Neuronal stem cell (in vitro differentiated cells): ENCODE measurements at regions not wholly inside any gene's neighbourhood (a gene's known extent, or its start where the extent isn't known, plus 50 kb on each side); places are given as distances from the start of the nearest gene placed in this dataset.

Experiments used
- DNase-seq: peaks from one replicate; pipeline ENCODE4 v3.0.0-alpha.2; 2013; ENCODE audit warnings: low spot score
- H2AFZ ChIP-seq: one replicate; pipeline ENCODE4 v1.6.1; 2013; ENCODE audit warnings: mild to moderate bottlenecking, low read length, inconsistent platforms
- H2AK5ac ChIP-seq: 2 replicates; pipeline ENCODE4 v1.6.1; 2013; ENCODE audit warnings: low read depth, mild to moderate bottlenecking, inconsistent platforms, low read length, moderate library complexity, mixed read lengths
- H2BK120ac ChIP-seq: 2 replicates; pipeline ENCODE4 v1.6.1; 2013; ENCODE audit warnings: low read depth, mild to moderate bottlenecking, inconsistent platforms, low read length, moderate library complexity, mixed read lengths
- H2BK12ac ChIP-seq: one replicate; pipeline ENCODE4 v1.6.1; 2013; ENCODE audit warnings: low read length, inconsistent platforms
- H2BK15ac ChIP-seq: 2 replicates; pipeline ENCODE4 v1.6.1; 2013; ENCODE audit warnings: mild to moderate bottlenecking, low read length, inconsistent platforms, mixed read lengths
- H2BK5ac ChIP-seq: one replicate; pipeline ENCODE4 v1.6.1; 2013; ENCODE audit warnings: inconsistent platforms, mild to moderate bottlenecking, low read length, moderate library complexity
- H3K14ac ChIP-seq: one replicate; pipeline ENCODE4 v1.6.1; 2013; ENCODE audit warnings: low read length, inconsistent platforms
- H3K18ac ChIP-seq: 2 replicates; pipeline ENCODE4 v1.6.1; 2013; ENCODE audit warnings: low read length, inconsistent platforms
- H3K23ac ChIP-seq: 2 replicates; pipeline ENCODE4 v1.6.1; 2013; ENCODE audit warnings: low read depth, mild to moderate bottlenecking, mixed read lengths, low read length, inconsistent platforms; ENCODE audit not compliant: poor library complexity
- H3K27ac ChIP-seq: replicated peaks from 3 replicates; pipeline ENCODE4 v1.5.1; 2013; ENCODE audit warnings: low read length, inconsistent platforms
- H3K27me3 ChIP-seq, 3 experiments: 2 replicates each; pipeline ENCODE4 v1.6.1; 2013; ENCODE audit warnings: low read length in 3 of 3, mild to moderate bottlenecking in 2 of 3, inconsistent platforms in 1 of 3, low read depth in 1 of 3, mixed read lengths in 1 of 3, moderate library complexity in 1 of 3; ENCODE audit not compliant: control insufficient read depth in 3 of 3, insufficient read depth in 3 of 3
- H3K36me3 ChIP-seq, 2 donors: replicated peaks in 1 of 2; 2 replicates each; pipeline ENCODE4 v1.6.1; 2013; ENCODE audit warnings: low read length in 2 of 2; ENCODE audit not compliant: control insufficient read depth in 2 of 2, insufficient read depth in 2 of 2
- H3K4ac ChIP-seq: 2 replicates; pipeline ENCODE4 v1.6.1; 2013; ENCODE audit warnings: inconsistent platforms, mild to moderate bottlenecking, low read length, moderate library complexity
- H3K4me1 ChIP-seq, 2 donors: 1 replicate in 1 of 2; 2 replicates in 1 of 2; pipeline ENCODE4 v1.6.1; 2013; ENCODE audit warnings: low read length in 2 of 2, low read depth in 1 of 2; ENCODE audit not compliant: control insufficient read depth in 2 of 2, insufficient read depth in 1 of 2
- H3K4me2 ChIP-seq: one replicate; pipeline ENCODE4 v1.6.1; 2013; ENCODE audit warnings: mild to moderate bottlenecking, low read length, inconsistent platforms; ENCODE audit not compliant: insufficient read depth, poor library complexity, severe bottlenecking
- H3K4me3 ChIP-seq, 2 donors: 2 replicates each; pipeline ENCODE4 v1.5.1; 2013; ENCODE audit warnings: low read length in 2 of 2, mild to moderate bottlenecking in 2 of 2, inconsistent platforms in 1 of 2, moderate library complexity in 1 of 2
- H3K79me1 ChIP-seq: one replicate; pipeline ENCODE4 v1.6.1; 2013; ENCODE audit warnings: low read depth, mild to moderate bottlenecking, inconsistent platforms, low read length, moderate library complexity
- H3K9ac ChIP-seq: one replicate; pipeline ENCODE4 v1.6.1; 2013; ENCODE audit warnings: mild to moderate bottlenecking, low read depth, low read length, inconsistent platforms; ENCODE audit not compliant: poor library complexity
- H3K9me3 ChIP-seq, 2 donors: replicated peaks in 1 of 2; 2 replicates each; pipeline versions ENCODE3 to v1.6.1; 2013; ENCODE audit warnings: low read length in 2 of 2, mild to moderate bottlenecking in 2 of 2, inconsistent platforms in 1 of 2, low read depth in 1 of 2, mixed read lengths in 1 of 2, moderate library complexity in 1 of 2; ENCODE audit not compliant: control insufficient read depth in 2 of 2, insufficient read depth in 1 of 2
- H4K8ac ChIP-seq: one replicate; pipeline ENCODE4 v1.6.1; 2013; ENCODE audit warnings: low read depth, mild to moderate bottlenecking, inconsistent platforms, low read length, moderate library complexity
- H4K91ac ChIP-seq: one replicate; pipeline ENCODE4 v1.6.1; 2013; ENCODE audit warnings: low read length, low read depth, mild to moderate bottlenecking, inconsistent platforms; ENCODE audit not compliant: poor library complexity
- WGBS, 2 donors: extraction: QIAGEN DNeasy Blood & Tissue Kit; methylation state at CpG; one replicate each; pipeline ENCODE4 v1.1.7; 2013; ENCODE audit warnings: missing lambda C conversion rate in 2 of 2, mixed read lengths in 1 of 2; ENCODE audit not compliant: insufficient read length in 2 of 2, insufficient replicate concordance in 1 of 2; ENCODE audit errors: extremely low coverage in 2 of 2; 5-methylcytosine and 5-hydroxymethylcytosine counted together

- Histone ChIP-seq H3K4me1 (peaks cover 0 to 6% of the 10 kb centered on the region in 2 donors), H2AFZ (peak overlapping the region; percentile 78), H3K9ac (no peak overlapping the region), H2BK5ac (no peak overlapping the region), H2BK12ac (no peak overlapping the region), H3K14ac (no peak overlapping the region), H3K36me3 (no peaks in the 10 kb centered on the region), H2BK15ac (no peak overlapping the region), H2AK5ac (no peak overlapping the region), H3K18ac (no peak overlapping the region), H3K9me3 (no peaks in the 10 kb centered on the region), H3K4ac (no peak overlapping the region), H4K91ac (no peak overlapping the region), H3K27ac (no peak overlapping the region), H3K23ac (no peak overlapping the region), H3K4me2 (no peak overlapping the region), H2BK120ac (no peak overlapping the region), H3K79me1 (no peaks in the 10 kb centered on the region), H3K27me3 (no peaks in the 10 kb centered on the region), H4K8ac (no peak overlapping the region), H3K4me3 (no peak overlapping the region)
- DNase-seq = no peak
- no CpG with 5 or more reads among the region's 4 CpGs for WGBS, 2 donors
Measured at GRCh38 chr4:60128888-60129287, 1071.2 kb upstream of the ADGRL3 start.

DNA sequence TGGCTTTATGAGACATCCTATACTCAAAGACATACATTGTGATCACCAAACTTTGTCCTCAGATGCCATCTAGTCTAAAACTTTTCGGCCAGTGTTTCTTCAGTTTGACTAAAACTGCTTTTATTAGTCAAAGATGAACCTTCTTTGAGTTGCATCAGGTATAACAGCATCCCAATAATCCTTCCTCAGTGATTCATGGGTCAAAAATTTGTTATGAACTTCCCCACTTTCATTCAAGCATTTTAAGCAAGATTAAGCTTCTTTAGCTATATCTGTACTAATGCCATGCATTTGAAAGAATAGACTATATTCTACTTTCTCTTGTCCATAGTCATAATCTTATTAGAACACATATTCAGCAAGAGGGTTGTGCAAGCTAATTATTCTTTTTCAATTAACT, 1070.4 kb upstream of the ADGRL3 start:
- Histone ChIP-seq H3K4me3 (no peak overlapping the region), H3K79me1 (no peaks in the 10 kb centered on the region), H3K9ac (no peak overlapping the region), H3K4me1 (peaks cover 0 to 6% of the 10 kb centered on the region in 2 donors), H3K18ac (no peak overlapping the region), H3K14ac (no peak overlapping the region), H3K36me3 (no peaks in the 10 kb centered on the region), H2BK5ac (no peak overlapping the region), H3K23ac (no peak overlapping the region), H3K27ac (no peak overlapping the region), H2AK5ac (no peak overlapping the region), H2AFZ (no peak overlapping the region), H3K4me2 (no peak overlapping the region), H3K27me3 (no peaks in the 10 kb centered on the region), H2BK12ac (no peak overlapping the region), H4K91ac (no peak overlapping the region), H4K8ac (no peak overlapping the region), H2BK120ac (no peak overlapping the region), H3K9me3 (no peaks in the 10 kb centered on the region), H3K4ac (no peak overlapping the region), H2BK15ac (no peak overlapping the region)
- DNase-seq = no peak
- WGBS, 2 donors = no CpG with 5 or more reads among the region's 1 CpG

DNA sequence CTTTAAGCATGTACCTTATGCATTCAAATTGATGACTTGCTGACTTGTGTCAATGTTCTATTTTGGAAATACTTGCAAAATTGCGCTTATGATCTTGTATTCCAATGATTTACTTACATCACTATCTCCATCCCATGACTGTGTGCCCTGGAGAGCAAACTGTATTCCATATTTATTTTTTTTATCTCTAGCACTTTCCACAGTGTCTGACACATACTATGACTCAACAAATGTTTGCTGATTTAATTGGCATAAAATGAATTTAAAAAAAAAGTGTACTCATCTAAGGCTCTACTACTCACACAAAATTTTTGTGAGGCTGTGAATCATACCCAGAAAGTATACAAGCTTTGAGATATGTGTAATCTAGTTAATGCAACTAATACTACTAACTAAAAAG, 1066.8 kb upstream of the ADGRL3 start:
- Histone ChIP-seq H2AK5ac (no peak overlapping the region), H3K4me2 (no peak overlapping the region), H2AFZ (no peak overlapping the region), H3K9me3 (no peaks in the 10 kb centered on the region), H3K79me1 (no peaks in the 10 kb centered on the region), H3K27ac (no peak overlapping the region), H3K36me3 (no peaks in the 10 kb centered on the region), H3K18ac (no peak overlapping the region), H3K27me3 (no peaks in the 10 kb centered on the region), H3K4me1 (peaks cover 0 to 5% of the 10 kb centered on the region in 2 donors), H3K4me3 (no peak overlapping the region), H3K23ac (no peak overlapping the region), H2BK5ac (no peak overlapping the region), H4K8ac (no peak overlapping the region), H2BK12ac (no peak overlapping the region), H3K4ac (no peak overlapping the region), H2BK15ac (no peak overlapping the region), H2BK120ac (no peak overlapping the region), H3K9ac (no peak overlapping the region), H4K91ac (no peak overlapping the region), H3K14ac (no peak overlapping the region)
- WGBS, 2 donors = no CpG with 5 or more reads among the region's 1 CpG
- DNase-seq = no peak

DNA sequence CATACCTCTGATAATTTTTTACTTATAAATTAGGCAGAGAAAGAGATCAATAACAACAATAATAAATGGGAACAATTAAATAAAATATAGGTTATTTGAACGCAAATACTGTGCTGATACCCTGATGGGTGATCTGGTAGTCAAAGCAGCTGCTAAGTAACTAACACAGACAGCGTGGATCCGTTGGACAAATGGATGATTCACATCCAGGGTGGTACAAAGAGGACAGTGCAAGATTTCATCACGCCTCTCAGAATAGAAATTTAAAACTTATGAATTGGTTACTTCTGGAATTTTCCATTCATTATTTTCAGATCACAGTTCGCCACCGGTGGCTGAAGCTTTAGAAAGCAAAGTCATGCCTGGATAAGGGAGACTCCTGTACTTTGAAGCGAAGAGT, 1066.0 kb upstream of the ADGRL3 start:
- no peak overlapping the region for H2BK12ac ChIP-seq
- no peaks in the 10 kb centered on the region for H3K4me1 ChIP-seq
- H2AFZ ChIP-seq = no peak overlapping the region
- H3K18ac ChIP-seq = no peak overlapping the region
- DNase-seq = no peak
- no peak overlapping the region for H3K9ac ChIP-seq
- H2AK5ac ChIP-seq = no peak overlapping the region
- no peaks in the 10 kb centered on the region for H3K36me3 ChIP-seq
- H3K4ac ChIP-seq = no peak overlapping the region
- no peak overlapping the region for H4K8ac ChIP-seq
- H3K79me1 ChIP-seq = no peaks in the 10 kb centered on the region
- no peaks in the 10 kb centered on the region for H3K27me3 ChIP-seq
- H2BK120ac ChIP-seq = no peak overlapping the region
- no peaks in the 10 kb centered on the region for H3K9me3 ChIP-seq
- no CpG with 5 or more reads among the region's 7 CpGs for WGBS, 2 donors
- no peak overlapping the region for H4K91ac ChIP-seq
- H3K4me3 ChIP-seq = no peak overlapping the region
- H2BK5ac ChIP-seq = no peak overlapping the region
- H3K27ac ChIP-seq = no peak overlapping the region
- no peak overlapping the region for H3K23ac ChIP-seq
- H2BK15ac ChIP-seq = no peak overlapping the region
- no peak overlapping the region for H3K4me2 ChIP-seq
- no peak overlapping the region for H3K14ac ChIP-seq
